Stimulated activated CD4-positive, alpha-beta T cell treated with anti-CD3 and anti-CD28 coated beads, Interleukin-4, amount 100 ng/mL, for 24 hours (primary cell): ENCODE measurements at regions not wholly inside any gene's neighbourhood (a gene's known extent, or its start where the extent isn't known, plus 50 kb on each side); places are given as distances from the start of the nearest gene placed in this dataset.
"Not testable (repeated sequence)": the region's sequence is repeated elsewhere in the genome, so short reads cannot be mapped to it uniquely, and the experiment has no call there.

Experiments used
- DNase-seq: peaks from one replicate; pipeline ENCODE4 v3.0.0-alpha.2; 2020

- no peak for DNase-seq
Observed at GRCh38 chr5:77908787-77909186, 132.6 kb upstream of the TBCA start.

- no peak for DNase-seq
Observed at GRCh38 chr5:77907786-77908185, 131.6 kb upstream of the TBCA start.

GRCh38 chr5:77906806-77907205, 130.7 kb upstream of the TBCA start:
- DNase-seq: no peak

- no peak for DNase-seq
Observed at GRCh38 chr5:77904362-77904761, 128.2 kb upstream of the TBCA start.

- DNase-seq: no peak
Observed at GRCh38 chr5:77900691-77901090, 124.6 kb upstream of the TBCA start.

- DNase-seq: no peak
Observed at GRCh38 chr5:77898385-77898784, 122.2 kb upstream of the TBCA start.

GRCh38 chr5:77896338-77896737, 120.2 kb upstream of the TBCA start:
- no peak for DNase-seq

- DNase-seq: not testable (repeated sequence)
Observed at GRCh38 chr5:77894103-77894502, 118.0 kb upstream of the TBCA start.

GRCh38 chr5:77893225-77893860, 117.2 kb upstream of the TBCA start:
- DNase-seq: no peak

GRCh38 chr5:77892061-77893010, 116.2 kb upstream of the TBCA start:
- DNase-seq: no peak

GRCh38 chr5:77885519-77885918, 109.4 kb upstream of the TBCA start:
- DNase-seq: no peak

GRCh38 chr5:77882670-77883257, 106.6 kb upstream of the TBCA start:
- DNase-seq: peak; percentile 14

GRCh38 chr5:77881528-77881927, 105.4 kb upstream of the TBCA start:
- no peak for DNase-seq

- DNase-seq: no peak
Observed at GRCh38 chr5:77877516-77878355, 101.6 kb upstream of the TBCA start.

- no peak for DNase-seq
Observed at GRCh38 chr5:77876862-77877502, 100.8 kb upstream of the TBCA start.

- DNase-seq: no peak
Observed at GRCh38 chr5:77876316-77876715, 100.2 kb upstream of the TBCA start.

- DNase-seq: no peak
Observed at GRCh38 chr5:77874691-77875090, 98.6 kb upstream of the TBCA start.

GRCh38 chr5:77873239-77873638, 97.1 kb upstream of the TBCA start:
- DNase-seq: no peak

GRCh38 chr5:77871946-77872345, 95.8 kb upstream of the TBCA start:
- no peak for DNase-seq

- no peak for DNase-seq
Observed at GRCh38 chr5:77871016-77871415, 94.9 kb upstream of the TBCA start.

- DNase-seq: no peak
Observed at GRCh38 chr5:77869116-77869798, 93.1 kb upstream of the TBCA start.

GRCh38 chr5:77867914-77868313, 91.8 kb upstream of the TBCA start:
- no peak for DNase-seq
